Activated T-helper 1 cell treated with anti-CD3 and anti-CD28 coated beads, Interleukin-12 subunit alpha, Interleukin-12 subunit beta, Interleukin-2, Interleukin-4 antibody, amounts not matched to agents 30 ng/mL and 10 ng/mL and 1 ng/mL, durations not matched to agents 14 hours and 24 hours and 36 hours (primary cell): ENCODE measurements at regions not wholly inside any gene's neighbourhood (a gene's known extent, or its start where the extent isn't known, plus 50 kb on each side); places are given as distances from the start of the nearest gene placed in this dataset.
A peak's percentile ranks its signal among the peaks of the same experiment; 100 is the strongest.
"Not testable (repeated sequence)": the region's sequence is repeated elsewhere in the genome, so short reads cannot be mapped to it uniquely, and the experiment has no call there.

ENCODE experiments used
- DNase-seq: peaks from one replicate; pipeline ENCODE4 v3.0.0; 2021; ENCODE audit warnings: low spot score
- H3K27ac Mint-ChIP-seq: one replicate; pipeline ENCODE4 v1.8.0; 2021; ENCODE audit warnings: mild to moderate bottlenecking, mixed read lengths
- H3K27me3 Mint-ChIP-seq: one replicate; pipeline ENCODE4 v1.8.0; 2022; ENCODE audit warnings: mild to moderate bottlenecking, moderate library complexity, mixed read lengths; ENCODE audit not compliant: insufficient read depth
- H3K36me3 Mint-ChIP-seq: one replicate; pipeline ENCODE4 v1.8.0; 2021; ENCODE audit warnings: low read depth, mixed read lengths
- H3K4me1 Mint-ChIP-seq: one replicate; pipeline ENCODE4 v1.8.0; 2021; ENCODE audit warnings: low read depth, mixed read lengths
- H3K4me3 Mint-ChIP-seq: one replicate; pipeline ENCODE4 v1.8.0; 2021; ENCODE audit warnings: mild to moderate bottlenecking, moderate library complexity, mixed read lengths
- H3K9me3 Mint-ChIP-seq: one replicate; pipeline ENCODE4 v1.8.0; 2021; ENCODE audit warnings: mixed read lengths
- intact Hi-C: fragments of 100-400 bp; cut with micrococcal nuclease; formaldehyde crosslinking; loops from one replicate; pipeline ENCODE4 v1.15.1; 2024

GRCh38 chr5:56740868-56741267 lies 74.5 kb upstream of the MAP3K1 start:
- intact Hi-C loops = no loop called here
- Mint-ChIP-seq H3K4me1 (peaks cover 16% of the 10 kb centered on the region), H3K9me3 (peaks cover 13% of the 10 kb centered on the region), H3K36me3 (peaks cover 4% of the 10 kb centered on the region), H3K27ac (no peak overlapping the region), H3K4me3 (no peak overlapping the region), H3K27me3 (peaks cover 2% of the 10 kb centered on the region)
- DNase-seq = no peak

- Mint-ChIP-seq H3K9me3 (peaks cover 13% of the 10 kb centered on the region), H3K27me3 (peaks cover 2% of the 10 kb centered on the region), H3K4me3 (no peak overlapping the region), H3K27ac (no peak overlapping the region), H3K36me3 (peaks cover 6% of the 10 kb centered on the region), H3K4me1 (peaks cover 19% of the 10 kb centered on the region)
- intact Hi-C loops = loop anchor here (5.0 kb wide), 1 partner anchor 68 kb away; no protein-coding TSS in a partner anchor
- DNase-seq = no peak
Measured at GRCh38 chr5:56739990-56740389, 75.4 kb upstream of the MAP3K1 start.

GRCh38 chr5:56737951-56738606 lies 77.3 kb upstream of the MAP3K1 start:
- H3K4me1 Mint-ChIP-seq = peaks cover 19% of the 10 kb centered on the region
- H3K36me3 Mint-ChIP-seq = peaks cover 6% of the 10 kb centered on the region
- no peak overlapping the region for H3K4me3 Mint-ChIP-seq
- peaks cover 12% of the 10 kb centered on the region for H3K9me3 Mint-ChIP-seq
- DNase-seq = no peak
- H3K27me3 Mint-ChIP-seq = peaks cover 2% of the 10 kb centered on the region
- intact Hi-C loops = loop anchor here (5.0 kb wide), 1 partner anchor 66 kb away; no protein-coding TSS in a partner anchor
- no peak overlapping the region for H3K27ac Mint-ChIP-seq

GRCh38 chr5:56737002-56737621 lies 78.2 kb upstream of the MAP3K1 start:
- H3K9me3 Mint-ChIP-seq = peaks cover 9% of the 10 kb centered on the region
- no peak for DNase-seq
- peaks cover 6% of the 10 kb centered on the region for H3K36me3 Mint-ChIP-seq
- intact Hi-C loops = loop anchor here (5.0 kb wide), 1 partner anchor 65 kb away; no protein-coding TSS in a partner anchor
- H3K27me3 Mint-ChIP-seq = peaks cover 2% of the 10 kb centered on the region
- H3K27ac Mint-ChIP-seq = peak overlapping the region; percentile 72
- H3K4me3 Mint-ChIP-seq = no peak overlapping the region
- peaks cover 19% of the 10 kb centered on the region for H3K4me1 Mint-ChIP-seq

- H3K27ac Mint-ChIP-seq = peak overlapping the region; percentile 72
- intact Hi-C loops = loop anchor here (5.0 kb wide), 1 partner anchor 64 kb away; no protein-coding TSS in a partner anchor
Measured at GRCh38 chr5:56735849-56736641, 79.3 kb upstream of the MAP3K1 start.

GRCh38 chr5:56734091-56734694 lies 81.2 kb upstream of the MAP3K1 start:
- no peak for DNase-seq
- H3K9me3 Mint-ChIP-seq = peaks cover 13% of the 10 kb centered on the region
- no peak overlapping the region for H3K27ac Mint-ChIP-seq
- H3K4me3 Mint-ChIP-seq = no peak overlapping the region
- H3K36me3 Mint-ChIP-seq = peaks cover 6% of the 10 kb centered on the region
- peaks cover 19% of the 10 kb centered on the region for H3K4me1 Mint-ChIP-seq
- intact Hi-C loops = no loop called here
- H3K27me3 Mint-ChIP-seq = no peaks in the 10 kb centered on the region

More at GRCh38 chr5:56735849-56736641, 79.3 kb upstream of the MAP3K1 start:
- Mint-ChIP-seq H3K36me3 (peaks cover 6% of the 10 kb centered on the region), H3K27me3 (no peaks in the 10 kb centered on the region), H3K9me3 (peaks cover 11% of the 10 kb centered on the region), H3K4me3 (peak overlapping the region; percentile 8), H3K4me1 (peaks cover 19% of the 10 kb centered on the region)
- no peak for DNase-seq

- Mint-ChIP-seq H3K27ac (no peak overlapping the region), H3K27me3 (peaks cover 3% of the 10 kb centered on the region), H3K9me3 (peaks cover 13% of the 10 kb centered on the region), H3K36me3 (peaks cover 6% of the 10 kb centered on the region), H3K4me3 (no peak overlapping the region), H3K4me1 (peaks cover 19% of the 10 kb centered on the region)
- DNase-seq = no peak
- intact Hi-C loops = no loop called here
Measured at GRCh38 chr5:56733580-56733979, 81.8 kb upstream of the MAP3K1 start.

- H3K27me3 Mint-ChIP-seq = peaks cover 3% of the 10 kb centered on the region
Measured at GRCh38 chr5:56732121-56732520, 83.2 kb upstream of the MAP3K1 start.

GRCh38 chr5:56731473-56731872 lies 83.9 kb upstream of the MAP3K1 start:
- H3K27ac Mint-ChIP-seq, intact Hi-C loops, H3K27me3 Mint-ChIP-seq, H3K36me3 Mint-ChIP-seq, DNase-seq, H3K4me3 Mint-ChIP-seq, H3K9me3 Mint-ChIP-seq, H3K4me1 Mint-ChIP-seq: not testable (repeated sequence)

More at GRCh38 chr5:56732121-56732520, 83.2 kb upstream of the MAP3K1 start:
- Mint-ChIP-seq H3K4me3 (no peak overlapping the region), H3K4me1 (peaks cover 16% of the 10 kb centered on the region), H3K27ac (no peak overlapping the region), H3K36me3 (peaks cover 6% of the 10 kb centered on the region), H3K9me3 (peaks cover 11% of the 10 kb centered on the region)
- no peak for DNase-seq
- intact Hi-C loops = no loop called here

- DNase-seq = no peak
- H3K4me1 Mint-ChIP-seq = no peaks in the 10 kb centered on the region
- H3K9me3 Mint-ChIP-seq = peaks cover 5% of the 10 kb centered on the region
- peaks cover 5% of the 10 kb centered on the region for H3K27me3 Mint-ChIP-seq
- intact Hi-C loops = no loop called here
- H3K36me3 Mint-ChIP-seq = no peaks in the 10 kb centered on the region
- H3K4me3 Mint-ChIP-seq = no peak overlapping the region
- H3K27ac Mint-ChIP-seq = no peak overlapping the region
Measured at GRCh38 chr5:56729488-56729887, 85.9 kb upstream of the MAP3K1 start.

- no peaks in the 10 kb centered on the region for H3K36me3 Mint-ChIP-seq
- intact Hi-C loops = no loop called here
- H3K27me3 Mint-ChIP-seq = peaks cover 5% of the 10 kb centered on the region
- peaks cover under 1% of the 10 kb centered on the region for H3K9me3 Mint-ChIP-seq
- H3K4me1 Mint-ChIP-seq = no peaks in the 10 kb centered on the region
- no peak overlapping the region for H3K4me3 Mint-ChIP-seq
- H3K27ac Mint-ChIP-seq = no peak overlapping the region
- no peak for DNase-seq
Measured at GRCh38 chr5:56725711-56726411, 89.5 kb upstream of the MAP3K1 start.

GRCh38 chr5:56724857-56725256 lies 90.5 kb upstream of the MAP3K1 start:
- H3K4me1 Mint-ChIP-seq, intact Hi-C loops, H3K27ac Mint-ChIP-seq, H3K27me3 Mint-ChIP-seq, DNase-seq, H3K4me3 Mint-ChIP-seq, H3K9me3 Mint-ChIP-seq, H3K36me3 Mint-ChIP-seq: not testable (repeated sequence)
